ENCODE measurements at regions not wholly inside any gene's neighbourhood (a gene's known extent, or its start where the extent isn't known, plus 50 kb on each side); places are given as distances from the start of the nearest gene placed in this dataset.

DNA sequence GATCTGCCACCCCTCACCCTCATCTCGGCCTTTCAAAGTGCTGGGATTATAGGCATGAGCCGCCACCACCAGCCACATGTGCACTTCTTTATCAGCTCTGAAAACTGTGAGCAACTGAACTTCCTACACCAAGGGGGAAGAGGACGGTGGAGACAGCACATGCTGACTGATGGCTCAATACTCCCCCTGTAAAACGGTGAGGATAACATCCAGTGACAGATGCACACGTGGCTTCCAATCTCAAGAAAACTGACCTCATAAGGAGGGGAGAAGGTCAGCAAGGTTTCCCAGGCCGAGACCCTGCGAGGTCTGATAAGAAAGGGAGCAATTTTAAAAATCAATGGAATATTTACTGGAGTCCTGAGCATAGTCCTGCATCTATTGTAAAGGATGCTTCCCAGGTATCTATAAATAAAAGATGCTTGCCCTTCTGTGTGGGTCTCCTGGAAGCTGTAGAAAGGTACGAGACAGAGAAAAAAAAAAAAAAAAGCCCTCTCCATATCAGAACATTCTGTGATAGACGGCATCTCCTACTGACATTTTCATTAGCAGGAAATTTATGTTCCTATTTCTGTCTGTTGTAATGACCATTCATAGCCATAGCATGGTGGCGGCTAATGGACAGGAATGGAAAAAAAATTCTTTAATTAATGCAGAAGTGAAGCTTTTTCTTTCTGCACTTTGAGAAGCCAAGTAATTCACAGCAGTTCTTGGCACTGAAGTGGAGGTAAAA lies 385.1 kb downstream of the ZNF536 start:
- TF ChIP-seq, protein P1, sequence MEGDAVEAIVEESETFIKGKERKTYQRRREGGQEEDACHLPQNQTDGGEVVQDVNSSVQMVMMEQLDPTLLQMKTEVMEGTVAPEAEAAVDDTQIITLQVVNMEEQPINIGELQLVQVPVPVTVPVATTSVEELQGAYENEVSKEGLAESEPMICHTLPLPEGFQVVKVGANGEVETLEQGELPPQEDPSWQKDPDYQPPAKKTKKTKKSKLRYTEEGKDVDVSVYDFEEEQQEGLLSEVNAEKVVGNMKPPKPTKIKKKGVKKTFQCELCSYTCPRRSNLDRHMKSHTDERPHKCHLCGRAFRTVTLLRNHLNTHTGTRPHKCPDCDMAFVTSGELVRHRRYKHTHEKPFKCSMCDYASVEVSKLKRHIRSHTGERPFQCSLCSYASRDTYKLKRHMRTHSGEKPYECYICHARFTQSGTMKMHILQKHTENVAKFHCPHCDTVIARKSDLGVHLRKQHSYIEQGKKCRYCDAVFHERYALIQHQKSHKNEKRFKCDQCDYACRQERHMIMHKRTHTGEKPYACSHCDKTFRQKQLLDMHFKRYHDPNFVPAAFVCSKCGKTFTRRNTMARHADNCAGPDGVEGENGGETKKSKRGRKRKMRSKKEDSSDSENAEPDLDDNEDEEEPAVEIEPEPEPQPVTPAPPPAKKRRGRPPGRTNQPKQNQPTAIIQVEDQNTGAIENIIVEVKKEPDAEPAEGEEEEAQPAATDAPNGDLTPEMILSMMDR (IDR thresholded peaks at IDR 0.05) = no peak
- TF ChIP-seq POLR2A (IDR thresholded peaks at IDR 0.05) = no peak

All from body of pancreas (tissue), 4 donors.